Prostate gland (tissue), 2 donors: ENCODE measurements at regions not wholly inside any gene's neighbourhood (a gene's known extent, or its start where the extent isn't known, plus 50 kb on each side); places are given as distances from the start of the nearest gene placed in this dataset.

Source experiments
- POLR2A ChIP-seq: fragments of 450-650 bp; IDR thresholded peaks from one replicate; pipeline ENCODE4 v1.6.1; 2016; ENCODE audit warnings: antibody characterized with exemption, mild to moderate bottlenecking
- TF ChIP-seq, protein P1 (sequence below), 4 experiments: fragments of 200-600 bp in 2 of 4; fragments of 450-650 bp in 2 of 4; sonication (generic) in 2 of 4; IDR thresholded peaks; 1 replicate in 3 of 4; 2 replicates in 1 of 4; pipeline ENCODE4 v1.5.1; 2016 to 2019; ENCODE audit warnings: antibody characterized with exemption in 4 of 4, mild to moderate bottlenecking in 2 of 4, moderate library complexity in 2 of 4

DNA sequence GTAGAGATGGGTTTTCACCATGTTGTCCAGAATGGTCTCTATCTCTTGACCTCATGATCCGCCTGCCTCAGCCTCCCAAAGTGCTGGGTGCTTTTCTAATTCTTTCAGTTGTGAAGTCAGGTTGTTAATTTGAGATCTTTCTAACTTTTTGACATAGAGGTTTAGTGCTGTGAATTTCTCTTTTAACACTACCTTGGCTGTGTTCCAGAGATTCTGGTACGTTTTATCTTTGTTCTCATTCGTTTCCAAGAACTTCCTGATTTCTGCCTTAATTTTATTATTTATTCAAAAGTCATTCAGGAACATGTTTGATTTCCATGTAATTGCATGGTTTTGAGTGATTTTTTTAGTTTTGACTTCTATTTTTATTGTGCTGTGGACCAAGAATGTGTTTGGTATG lies 63.5 kb upstream of the CCDC54 start:
- TF ChIP-seq, protein P1, sequence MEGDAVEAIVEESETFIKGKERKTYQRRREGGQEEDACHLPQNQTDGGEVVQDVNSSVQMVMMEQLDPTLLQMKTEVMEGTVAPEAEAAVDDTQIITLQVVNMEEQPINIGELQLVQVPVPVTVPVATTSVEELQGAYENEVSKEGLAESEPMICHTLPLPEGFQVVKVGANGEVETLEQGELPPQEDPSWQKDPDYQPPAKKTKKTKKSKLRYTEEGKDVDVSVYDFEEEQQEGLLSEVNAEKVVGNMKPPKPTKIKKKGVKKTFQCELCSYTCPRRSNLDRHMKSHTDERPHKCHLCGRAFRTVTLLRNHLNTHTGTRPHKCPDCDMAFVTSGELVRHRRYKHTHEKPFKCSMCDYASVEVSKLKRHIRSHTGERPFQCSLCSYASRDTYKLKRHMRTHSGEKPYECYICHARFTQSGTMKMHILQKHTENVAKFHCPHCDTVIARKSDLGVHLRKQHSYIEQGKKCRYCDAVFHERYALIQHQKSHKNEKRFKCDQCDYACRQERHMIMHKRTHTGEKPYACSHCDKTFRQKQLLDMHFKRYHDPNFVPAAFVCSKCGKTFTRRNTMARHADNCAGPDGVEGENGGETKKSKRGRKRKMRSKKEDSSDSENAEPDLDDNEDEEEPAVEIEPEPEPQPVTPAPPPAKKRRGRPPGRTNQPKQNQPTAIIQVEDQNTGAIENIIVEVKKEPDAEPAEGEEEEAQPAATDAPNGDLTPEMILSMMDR (IDR thresholded peaks at IDR 0.05), result no peak
- TF ChIP-seq POLR2A, result no peak
